Activated CD8-positive, alpha-beta T cell treated with anti-CD3 and anti-CD28 coated beads for 36 hours (primary cell): ENCODE measurements at regions not wholly inside any gene's neighbourhood (a gene's known extent, or its start where the extent isn't known, plus 50 kb on each side); places are given as distances from the start of the nearest gene placed in this dataset.
A peak's percentile ranks its signal among the peaks of the same experiment; 100 is the strongest.

ENCODE experiments used
- ATAC-seq: fragments of 200-7000 bp; cut with Tn5 transposase; one replicate; pipeline ENCODE4 v1.10.0; 2021; ENCODE audit warnings: mild to moderate bottlenecking, moderate library complexity
- CTCF ChIA-PET: fragments of 350-600 bp; sonication (Branson Sonifier 250); formaldehyde crosslinking; loops from one replicate; lab custom pipeline; 2021; ENCODE audit warnings: antibody characterized with exemption; lab: Charles Lee
- POLR2A ChIA-PET: fragments of 350-600 bp; sonication (Branson Sonifier 250); formaldehyde crosslinking; loops from one replicate; lab custom pipeline; 2021; ENCODE audit warnings: antibody characterized with exemption; lab: Charles Lee
- DNase-seq: peaks from one replicate; pipeline ENCODE4 v3.0.0-alpha.2; 2020
- H3K27ac Mint-ChIP-seq: one replicate; pipeline ENCODE4 v1.8.0; 2021; ENCODE audit warnings: mild to moderate bottlenecking, mixed read lengths
- H3K27me3 Mint-ChIP-seq: one replicate; pipeline ENCODE4 v1.8.0; 2021; ENCODE audit warnings: mixed read lengths
- H3K36me3 Mint-ChIP-seq: one replicate; pipeline ENCODE4 v1.8.0; 2021; ENCODE audit warnings: low read depth, mixed read lengths
- H3K4me1 Mint-ChIP-seq: one replicate; pipeline ENCODE4 v1.8.0; 2021; ENCODE audit warnings: low read depth, mixed read lengths
- H3K4me3 Mint-ChIP-seq: one replicate; pipeline ENCODE4 v1.8.0; 2021; ENCODE audit warnings: mild to moderate bottlenecking, moderate library complexity, mixed read lengths
- H3K9me3 Mint-ChIP-seq: one replicate; pipeline ENCODE4 v1.8.0; 2021; ENCODE audit warnings: mixed read lengths
- intact Hi-C: fragments of 100-400 bp; cut with micrococcal nuclease; formaldehyde crosslinking; loops from one replicate; pipeline ENCODE4 v1.10.0; 2022
- TF ChIP-seq, protein P1 (sequence below): fragments of 200-600 bp; IDR thresholded peaks from one replicate; pipeline ENCODE4 v1.8.0; 2022; ENCODE audit warnings: antibody characterized with exemption, mild to moderate bottlenecking

DNA sequence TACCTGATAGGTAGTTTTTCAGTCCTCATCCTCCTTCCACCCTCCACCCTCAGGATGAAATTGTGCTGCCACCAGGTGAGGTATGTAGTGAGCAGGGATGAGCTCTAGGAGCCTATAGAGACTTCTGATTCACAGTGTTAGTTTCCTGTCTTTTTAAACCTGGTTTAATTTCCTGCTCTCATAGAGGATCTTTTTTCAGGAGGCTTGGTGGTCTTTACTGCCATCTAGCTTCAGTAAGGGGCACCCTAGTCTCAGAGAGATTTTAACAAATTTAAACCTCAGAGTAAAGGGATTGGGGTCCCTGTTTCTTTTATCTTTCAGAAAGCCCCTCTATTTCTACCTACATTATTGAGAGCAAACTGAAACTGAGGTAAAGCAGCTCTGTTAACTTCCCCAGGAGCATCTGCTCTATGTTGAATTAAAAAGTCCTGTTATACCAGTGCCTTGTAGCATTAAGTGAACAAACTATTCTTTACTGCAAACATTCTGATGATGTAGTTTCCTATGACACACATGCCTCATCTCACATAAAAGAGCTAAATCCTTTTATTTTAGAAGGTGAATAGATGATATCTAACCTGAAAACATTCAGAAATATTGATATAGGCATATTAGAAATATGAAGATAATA is 172.2 kb upstream of the DDHD1 start:
- ATAC-seq: peak; percentile 47
- POLR2A ChIA-PET: no interaction called here

DNA sequence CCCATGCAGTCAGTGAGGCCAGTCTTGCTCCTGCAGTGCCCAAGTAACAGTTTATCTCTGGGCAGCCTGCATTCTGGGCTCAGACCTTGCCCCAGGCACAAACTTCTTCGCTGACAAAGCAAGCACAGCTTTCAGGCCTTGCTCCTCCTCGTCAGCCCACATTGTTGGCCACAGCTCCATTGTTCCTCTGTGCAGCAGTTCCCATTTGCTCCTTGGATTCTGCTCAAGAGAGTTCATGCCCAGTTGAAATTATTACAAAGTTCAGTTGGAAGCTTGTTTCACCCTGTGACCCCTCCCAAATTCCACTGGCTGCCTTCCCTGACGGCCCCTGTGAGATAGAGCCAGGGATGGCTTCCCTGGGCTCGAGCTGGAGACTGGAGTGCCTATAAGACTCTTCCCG is 163.4 kb upstream of the DDHD1 start:
- H3K27me3 Mint-ChIP-seq: no peaks in the 10 kb centered on the region
- peaks cover 10% of the 10 kb centered on the region for H3K9me3 Mint-ChIP-seq
- H3K4me3 Mint-ChIP-seq: no peak overlapping the region
- no peak for ATAC-seq
- peaks cover 3% of the 10 kb centered on the region for H3K36me3 Mint-ChIP-seq
- intact Hi-C loops: no loop called here
- POLR2A ChIA-PET: no interaction called here
- TF ChIP-seq, protein P1, sequence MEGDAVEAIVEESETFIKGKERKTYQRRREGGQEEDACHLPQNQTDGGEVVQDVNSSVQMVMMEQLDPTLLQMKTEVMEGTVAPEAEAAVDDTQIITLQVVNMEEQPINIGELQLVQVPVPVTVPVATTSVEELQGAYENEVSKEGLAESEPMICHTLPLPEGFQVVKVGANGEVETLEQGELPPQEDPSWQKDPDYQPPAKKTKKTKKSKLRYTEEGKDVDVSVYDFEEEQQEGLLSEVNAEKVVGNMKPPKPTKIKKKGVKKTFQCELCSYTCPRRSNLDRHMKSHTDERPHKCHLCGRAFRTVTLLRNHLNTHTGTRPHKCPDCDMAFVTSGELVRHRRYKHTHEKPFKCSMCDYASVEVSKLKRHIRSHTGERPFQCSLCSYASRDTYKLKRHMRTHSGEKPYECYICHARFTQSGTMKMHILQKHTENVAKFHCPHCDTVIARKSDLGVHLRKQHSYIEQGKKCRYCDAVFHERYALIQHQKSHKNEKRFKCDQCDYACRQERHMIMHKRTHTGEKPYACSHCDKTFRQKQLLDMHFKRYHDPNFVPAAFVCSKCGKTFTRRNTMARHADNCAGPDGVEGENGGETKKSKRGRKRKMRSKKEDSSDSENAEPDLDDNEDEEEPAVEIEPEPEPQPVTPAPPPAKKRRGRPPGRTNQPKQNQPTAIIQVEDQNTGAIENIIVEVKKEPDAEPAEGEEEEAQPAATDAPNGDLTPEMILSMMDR: no peak
- H3K27ac Mint-ChIP-seq: no peak overlapping the region
- H3K4me1 Mint-ChIP-seq: no peaks in the 10 kb centered on the region
- DNase-seq: no peak
- CTCF ChIA-PET: interaction anchor here (1.5 kb wide), 1 partner anchor 20 kb away, joined by 6 read pairs; no protein-coding TSS in a partner anchor

More for the DNA sequence above, 172.2 kb upstream of the DDHD1 start:
- TF ChIP-seq, protein P1: peak; percentile 13
- Mint-ChIP-seq H3K36me3 (peaks cover 3% of the 10 kb centered on the region), H3K27me3 (no peaks in the 10 kb centered on the region), H3K9me3 (peaks cover 4% of the 10 kb centered on the region), H3K27ac (no peak overlapping the region), H3K4me1 (peaks cover 2% of the 10 kb centered on the region), H3K4me3 (no peak overlapping the region)
- CTCF ChIA-PET: interaction anchor here (0.6 to 2.1 kb wide), 10 partner anchors 17 to 1023 kb away, joined by 3 to 10 read pairs (median 4); no protein-coding TSS in a partner anchor
- intact Hi-C loops: no loop called here
- DNase-seq: no peak

DNA sequence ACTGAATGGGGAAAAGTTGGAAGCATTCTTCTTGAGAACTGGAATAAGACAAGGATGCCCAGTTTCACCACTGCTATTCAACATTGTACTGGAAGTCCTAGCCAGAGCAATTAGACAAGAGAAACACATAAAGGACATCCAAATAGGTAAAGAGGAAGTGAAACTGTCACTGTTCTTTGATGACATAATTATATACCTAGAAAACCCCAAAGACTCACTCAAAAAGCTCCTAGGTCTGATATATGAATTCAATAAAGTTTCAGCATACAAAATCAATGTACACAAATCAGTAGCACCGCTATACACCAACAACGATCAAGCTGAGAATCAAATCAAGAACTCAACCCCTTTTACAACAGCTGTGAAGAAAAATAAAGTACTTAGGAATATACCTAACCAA is 157.3 kb upstream of the DDHD1 start:
- ATAC-seq (no peak), DNase-seq (no peak)
- peaks cover 16% of the 10 kb centered on the region for H3K9me3 Mint-ChIP-seq
- no peak overlapping the region for H3K27ac Mint-ChIP-seq
- H3K4me1 Mint-ChIP-seq: peaks cover 11% of the 10 kb centered on the region
- intact Hi-C loops: no loop called here
- TF ChIP-seq, protein P1: no peak
- CTCF ChIA-PET: no interaction called here
- no peak overlapping the region for H3K4me3 Mint-ChIP-seq
- peaks cover 2% of the 10 kb centered on the region for H3K36me3 Mint-ChIP-seq
- H3K27me3 Mint-ChIP-seq: peaks cover 3% of the 10 kb centered on the region
- POLR2A ChIA-PET: no interaction called here

DNA sequence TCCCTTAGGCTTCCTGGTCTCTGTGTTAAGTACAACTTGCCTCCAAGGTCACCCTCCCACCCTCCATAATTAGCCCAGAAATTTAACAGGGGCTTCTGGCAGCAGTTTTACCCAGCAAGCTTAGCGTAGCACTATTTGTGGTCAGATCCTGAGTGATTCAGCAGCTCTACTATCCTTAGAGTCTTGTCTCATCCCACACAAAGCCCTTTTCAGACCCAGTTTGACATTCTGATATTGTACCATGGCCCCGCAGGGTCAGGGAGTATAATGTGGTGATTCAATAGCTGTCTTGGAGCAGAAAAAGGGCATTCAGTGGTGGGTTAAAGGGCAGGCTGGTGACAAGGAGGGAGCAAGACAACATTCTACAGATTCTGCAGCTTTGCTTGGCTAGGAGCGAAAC is 153.8 kb upstream of the DDHD1 start:
- POLR2A ChIA-PET: no interaction called here

More for the DNA sequence above, 153.8 kb upstream of the DDHD1 start:
- Mint-ChIP-seq H3K27me3 (peaks cover 3% of the 10 kb centered on the region), H3K36me3 (peaks cover 2% of the 10 kb centered on the region), H3K4me3 (no peak overlapping the region), H3K27ac (no peak overlapping the region), H3K4me1 (peaks cover 11% of the 10 kb centered on the region), H3K9me3 (peaks cover 14% of the 10 kb centered on the region)
- TF ChIP-seq, protein P1: no peak
- intact Hi-C loops: loop anchor here (2.0 kb wide), 1 partner anchor 484 kb away; no protein-coding TSS in a partner anchor
- DNase-seq (peak; percentile 12), ATAC-seq (peak; percentile 42)
- CTCF ChIA-PET: interaction anchor here (0.6 to 4.9 kb wide), 17 partner anchors 12 to 488 kb away, joined by 3 to 68 read pairs (median 4); partner anchors contain the start of gene DDHD1
